Mammary epithelial cell (primary cell): ENCODE measurements at regions not wholly inside any gene's neighbourhood (a gene's known extent, or its start where the extent isn't known, plus 50 kb on each side); places are given as distances from the start of the nearest gene placed in this dataset.

Experiments
- EZH2 ChIP-seq: IDR thresholded peaks from 2 replicates; pipeline ENCODE4 v1.6.1; 2012; ENCODE audit warnings: low read length, inconsistent platforms, borderline replicate concordance
- TF ChIP-seq, protein P1 (sequence below), 2 donors: IDR thresholded peaks in 1 of 2; conservative IDR thresholded peaks in 1 of 2; 2 replicates each; pipeline ENCODE4 v1.5.1; 2011 to 2012; ENCODE audit warnings: inconsistent platforms in 2 of 2, low read length in 2 of 2, mild to moderate bottlenecking in 2 of 2, control low read depth in 1 of 2, low read depth in 1 of 2; ENCODE audit not compliant: insufficient read depth in 1 of 2; ENCODE audit errors: extremely low read depth in 1 of 2

GRCh38 chr2:122421775-122422174, 666.3 kb downstream of the TSN start:
- TF ChIP-seq, protein P1, sequence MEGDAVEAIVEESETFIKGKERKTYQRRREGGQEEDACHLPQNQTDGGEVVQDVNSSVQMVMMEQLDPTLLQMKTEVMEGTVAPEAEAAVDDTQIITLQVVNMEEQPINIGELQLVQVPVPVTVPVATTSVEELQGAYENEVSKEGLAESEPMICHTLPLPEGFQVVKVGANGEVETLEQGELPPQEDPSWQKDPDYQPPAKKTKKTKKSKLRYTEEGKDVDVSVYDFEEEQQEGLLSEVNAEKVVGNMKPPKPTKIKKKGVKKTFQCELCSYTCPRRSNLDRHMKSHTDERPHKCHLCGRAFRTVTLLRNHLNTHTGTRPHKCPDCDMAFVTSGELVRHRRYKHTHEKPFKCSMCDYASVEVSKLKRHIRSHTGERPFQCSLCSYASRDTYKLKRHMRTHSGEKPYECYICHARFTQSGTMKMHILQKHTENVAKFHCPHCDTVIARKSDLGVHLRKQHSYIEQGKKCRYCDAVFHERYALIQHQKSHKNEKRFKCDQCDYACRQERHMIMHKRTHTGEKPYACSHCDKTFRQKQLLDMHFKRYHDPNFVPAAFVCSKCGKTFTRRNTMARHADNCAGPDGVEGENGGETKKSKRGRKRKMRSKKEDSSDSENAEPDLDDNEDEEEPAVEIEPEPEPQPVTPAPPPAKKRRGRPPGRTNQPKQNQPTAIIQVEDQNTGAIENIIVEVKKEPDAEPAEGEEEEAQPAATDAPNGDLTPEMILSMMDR (conservative IDR thresholded peaks at IDR 0.05 in 1 of 2, IDR thresholded peaks at IDR 0.05 in 1 of 2; ENCODE audit: extremely low read depth in 1 of 2, insufficient read depth in 1 of 2, low read depth in 1 of 2, low read length in 2 of 2) = no peak
- TF ChIP-seq EZH2 = no peak
